H1 (cell line): ENCODE measurements at regions not wholly inside any gene's neighbourhood (a gene's known extent, or its start where the extent isn't known, plus 50 kb on each side); places are given as distances from the start of the nearest gene placed in this dataset.

Source experiments
- CTCF ChIA-PET: fragments of 300-600 bp; sonication (Branson Sonifier 250); formaldehyde crosslinking; loops from one replicate; lab custom pipeline; 2021; ENCODE audit not compliant: partially characterized antibody; lab: Charles Lee
- POLR2A ChIA-PET: fragments of 300-600 bp; sonication (Branson Sonifier 250); formaldehyde crosslinking; loops from one replicate; lab custom pipeline; 2021; ENCODE audit warnings: inconsistent platforms; ENCODE audit not compliant: partially characterized antibody; lab: Charles Lee
- DNase-seq, 2 experiments: peaks; one replicate each; pipeline versions ENCODE4 v3.0.0 to v3.0.0-alpha.2; 2010 to 2022; ENCODE audit warnings: low spot score in 2 of 2, low read depth in 1 of 2, mixed read lengths in 1 of 2
- FAIRE-seq: peaks from 2 replicates; lab custom pipeline; 2011; peaks lifted over from hg19 to GRCh38; lab: Jason Lieb, UNC
- H2AFZ ChIP-seq: 2 replicates; pipeline ENCODE4 v1.8.1; 2012; ENCODE audit warnings: low read length, inconsistent platforms
- H2AK5ac ChIP-seq: 2 replicates; pipeline ENCODE4 v1.6.1; 2013; ENCODE audit warnings: low read depth, low read length
- H2BK120ac ChIP-seq: replicated peaks from 2 replicates; pipeline ENCODE3; 2013; ENCODE audit warnings: low read depth, low read length, inconsistent platforms
- H2BK12ac ChIP-seq: 2 replicates; pipeline ENCODE4 v1.6.1; 2013; ENCODE audit warnings: low read depth, low read length
- H2BK15ac ChIP-seq: 2 replicates; pipeline ENCODE4 v1.6.1; 2013; ENCODE audit warnings: low read length
- H2BK20ac ChIP-seq: 2 replicates; pipeline ENCODE4 v1.6.1; 2013; ENCODE audit warnings: low read length
- H2BK5ac ChIP-seq: 2 replicates; pipeline ENCODE4 v1.6.1; 2013; ENCODE audit warnings: low read depth, low read length
- H3K14ac ChIP-seq: 2 replicates; pipeline ENCODE4 v1.6.1; 2013; ENCODE audit warnings: inconsistent platforms; ENCODE audit not compliant: insufficient read length
- H3K18ac ChIP-seq: 2 replicates; pipeline ENCODE4 v1.6.1; 2013; ENCODE audit warnings: low read length; ENCODE audit errors: extremely low read depth
- H3K23ac ChIP-seq: 2 replicates; pipeline ENCODE4 v1.6.1; 2013; ENCODE audit warnings: inconsistent platforms; ENCODE audit not compliant: insufficient read length
- H3K23me2 ChIP-seq: 2 replicates; pipeline ENCODE4 v1.6.1; 2013; ENCODE audit warnings: low read depth, low read length
- H3K27ac ChIP-seq: 2 replicates; pipeline ENCODE4 v1.6.1; 2011; ENCODE audit warnings: low read depth, low read length, inconsistent platforms
- H3K27me3 ChIP-seq, 4 experiments: replicated peaks in 1 of 4; 1 replicate in 1 of 4; 2 replicates in 3 of 4; pipeline versions ENCODE4 v1.6.1 to v1.8.1; 2011 to 2013; ENCODE audit warnings: low read length in 3 of 4, mild to moderate bottlenecking in 3 of 4, inconsistent platforms in 2 of 4, mixed read lengths in 2 of 4, moderate library complexity in 1 of 4; ENCODE audit not compliant: control insufficient read depth in 3 of 4, insufficient read depth in 3 of 4; ENCODE audit errors: extremely low read depth in 1 of 4
- H3K36me3 ChIP-seq, 4 experiments: 2 replicates each; pipeline versions ENCODE4 v1.6.1 to v1.8.1; 2011 to 2013; ENCODE audit warnings: mild to moderate bottlenecking in 4 of 4, low read length in 3 of 4, moderate library complexity in 2 of 4, control low read depth in 1 of 4, inconsistent platforms in 1 of 4; ENCODE audit not compliant: insufficient read depth in 4 of 4, control insufficient read depth in 2 of 4
- H3K4ac ChIP-seq: replicated peaks from 2 replicates; pipeline ENCODE3; 2013; ENCODE audit warnings: low read length, low read depth, mixed read lengths, inconsistent platforms; ENCODE audit not compliant: insufficient read length
- H3K4me1 ChIP-seq, 4 experiments: replicated peaks in 1 of 4; 1 replicate in 1 of 4; 2 replicates in 3 of 4; pipeline versions ENCODE4 v1.6.1 to v1.8.1; 2011 to 2013; ENCODE audit warnings: low read length in 3 of 4, inconsistent platforms in 2 of 4, mixed read lengths in 1 of 4; ENCODE audit not compliant: insufficient read depth in 4 of 4, control insufficient read depth in 3 of 4
- H3K4me2 ChIP-seq, 2 experiments: 2 replicates each; pipeline versions ENCODE4 v1.6.1 to v1.8.1; 2011 to 2013; ENCODE audit warnings: low read depth in 2 of 2, low read length in 2 of 2, control low read depth in 1 of 2, inconsistent platforms in 1 of 2, mild to moderate bottlenecking in 1 of 2; ENCODE audit not compliant: insufficient read depth in 1 of 2
- H3K4me3 ChIP-seq, 4 experiments: fragments of 200-600, 300-600 bp in 1 of 4; sonication (generic), shearing (Covaris generic), sonication (Bioruptor Twin) in 1 of 4; 2 replicates each; pipeline versions ENCODE4 v1.5.1 to v1.8.1; 2011 to 2016; ENCODE audit warnings: low read length in 4 of 4, low read depth in 3 of 4, control low read depth in 2 of 4, inconsistent platforms in 2 of 4, mild to moderate bottlenecking in 2 of 4, mixed read lengths in 1 of 4, moderate library complexity in 1 of 4; ENCODE audit not compliant: insufficient read depth in 2 of 4; ENCODE audit errors: extremely low read depth in 1 of 4
- H3K56ac ChIP-seq: replicated peaks from 2 replicates; pipeline ENCODE3; 2013; ENCODE audit warnings: low read depth, mild to moderate bottlenecking, mixed read lengths, low read length, inconsistent platforms; ENCODE audit not compliant: insufficient read length
- H3K79me1 ChIP-seq: 2 replicates; pipeline ENCODE4 v1.6.1; 2013; ENCODE audit warnings: low read depth, low read length, control low read depth
- H3K79me2 ChIP-seq, 2 experiments: 2 replicates each; pipeline versions ENCODE4 v1.6.1 to v1.8.1; 2012 to 2013; ENCODE audit warnings: low read length in 2 of 2, mild to moderate bottlenecking in 2 of 2, inconsistent platforms in 1 of 2; ENCODE audit not compliant: insufficient read depth in 2 of 2, control insufficient read depth in 1 of 2
- H3K9ac ChIP-seq, 4 experiments: replicated peaks in 1 of 4; 1 replicate in 1 of 4; 2 replicates in 3 of 4; pipeline versions ENCODE4 v1.6.1 to v1.8.1; 2011 to 2013; ENCODE audit warnings: low read depth in 3 of 4, low read length in 3 of 4, control low read depth in 2 of 4, mild to moderate bottlenecking in 2 of 4, moderate library complexity in 2 of 4, inconsistent platforms in 1 of 4; ENCODE audit errors: extremely low read depth in 1 of 4
- H3K9me3 ChIP-seq, 2 experiments: 2 replicates each; pipeline versions ENCODE4 v1.6.1 to v1.8.1; 2012 to 2013; ENCODE audit warnings: mild to moderate bottlenecking in 2 of 2, moderate library complexity in 2 of 2, control low read depth in 1 of 2, inconsistent platforms in 1 of 2, low read depth in 1 of 2, low read length in 1 of 2, mixed read lengths in 1 of 2; ENCODE audit not compliant: insufficient read depth in 2 of 2
- H4K20me1 ChIP-seq, 2 experiments: replicated peaks in 1 of 2; 2 replicates each; pipeline versions ENCODE3 to v1.8.1; 2011 to 2013; ENCODE audit warnings: inconsistent platforms in 2 of 2, low read length in 2 of 2, mild to moderate bottlenecking in 1 of 2; ENCODE audit not compliant: insufficient read depth in 2 of 2, control insufficient read depth in 1 of 2
- H4K5ac ChIP-seq: 2 replicates; pipeline ENCODE4 v1.6.1; 2013; ENCODE audit warnings: low read length, low read depth, mixed read lengths, inconsistent platforms; ENCODE audit not compliant: insufficient read length
- H4K8ac ChIP-seq: 2 replicates; pipeline ENCODE4 v1.8.0; 2013; ENCODE audit warnings: mild to moderate bottlenecking, moderate library complexity, low read length, inconsistent platforms; ENCODE audit not compliant: insufficient read depth; ENCODE audit errors: extremely low read depth
- H4K91ac ChIP-seq: replicated peaks from 2 replicates; pipeline ENCODE3; 2013; ENCODE audit warnings: low read length, mixed read lengths, inconsistent platforms; ENCODE audit not compliant: insufficient read length
- MAX ChIP-seq: IDR thresholded peaks from 2 replicates; pipeline ENCODE4 v1.6.1; 2012; ENCODE audit warnings: inconsistent platforms
- TAF1 ChIP-seq: IDR thresholded peaks from 2 replicates; pipeline ENCODE4 v1.6.1; 2011; ENCODE audit warnings: mild to moderate bottlenecking, low read depth, low read length
- USF2 ChIP-seq: IDR thresholded peaks from 2 replicates; pipeline ENCODE4 v1.6.1; 2011; ENCODE audit warnings: low read length, improper control_type of control experiment
- WGBS, 2 experiments: shearing (Covaris generic) in 1 of 2; methylation state at CpG; one replicate each; pipeline versions ENCODE4 v1.1.6 to v1.1.7; 2013 to 2015; ENCODE audit warnings: low lambda C conversion rate in 2 of 2, mixed read lengths in 2 of 2, inconsistent platforms in 1 of 2, low coverage in 1 of 2, missing lambda C conversion rate in 1 of 2; ENCODE audit not compliant: insufficient replicate concordance in 2 of 2, insufficient coverage in 1 of 2, insufficient read length in 1 of 2; ENCODE audit errors: extremely low coverage in 1 of 2, missing lambda C conversion rate in 1 of 2; 5-methylcytosine and 5-hydroxymethylcytosine counted together

GRCh38 chr20:55937283-55937682, 68.0 kb downstream of the CBLN4 start:
- no peaks in the 10 kb centered on the region for H3K4me1 ChIP-seq
- no peak overlapping the region for H4K8ac ChIP-seq
- no peaks in the 10 kb centered on the region for H4K20me1 ChIP-seq
- no peak overlapping the region for H3K4ac ChIP-seq
- H3K18ac ChIP-seq, result no peak overlapping the region
- H3K79me2 ChIP-seq, result no peaks in the 10 kb centered on the region
- H3K4me2 ChIP-seq, result no peak overlapping the region
- H3K56ac ChIP-seq, result no peak overlapping the region
- TF ChIP-seq MAX (no peak), TAF1 (no peak), USF2 (no peak)
- TF ChIP-seq, all 59 proteins: peak for 0
- no peak for FAIRE-seq
- no peak overlapping the region for H2AK5ac ChIP-seq
- H3K4me3 ChIP-seq, result no peak overlapping the region
- CTCF ChIA-PET, result no interaction called here
- 76% methylated on average over 3 of the region's 3 CpGs; no CpG with 5 or more reads in 1 of the 2 experiments for WGBS, 2 experiments
- H3K9me3 ChIP-seq, result peaks cover 43 to 59% of the 10 kb centered on the region in 2 experiments; a peak in 3 of 4 replicates
- H3K27ac ChIP-seq, result no peak overlapping the region
- H3K27me3 ChIP-seq, result no peaks in the 10 kb centered on the region
- H2BK5ac ChIP-seq, result no peak overlapping the region
- no peak overlapping the region for H2BK20ac ChIP-seq
- no peak overlapping the region for H2BK12ac ChIP-seq
- H4K91ac ChIP-seq, result no peak overlapping the region
- H2BK15ac ChIP-seq, result no peak overlapping the region
- no peaks in the 10 kb centered on the region for H3K23me2 ChIP-seq
- H3K79me1 ChIP-seq, result no peaks in the 10 kb centered on the region
- no peak overlapping the region for H4K5ac ChIP-seq
- H2AFZ ChIP-seq, result no peak overlapping the region
- no peak overlapping the region for H3K9ac ChIP-seq
- H3K23ac ChIP-seq, result no peak overlapping the region
- DNase-seq, result no peak
- H3K36me3 ChIP-seq, result no peaks in the 10 kb centered on the region
- H2BK120ac ChIP-seq, result no peak overlapping the region
- POLR2A ChIA-PET, result no interaction called here
- no peak overlapping the region for H3K14ac ChIP-seq
